IMR-90 (cell line): ENCODE measurements at regions not wholly inside any gene's neighbourhood (a gene's known extent, or its start where the extent isn't known, plus 50 kb on each side); places are given as distances from the start of the nearest gene placed in this dataset.

Experiments
- ATAC-seq: fragments of 200-7000 bp; cut with Tn5 transposase; 2 replicates; pipeline ENCODE4 v1.9.1; 2020; ENCODE audit warnings: low read depth, mild to moderate bottlenecking, moderate library complexity
- BruUV-seq: library from RNA; stranded (reverse); fragments of 400-500 nt; replicated peaks from 2 replicates; lab custom pipeline; 2021; lab: Mats Ljungman, UMichigan
- CTCF ChIA-PET: fragments of 300-600 bp; formaldehyde crosslinking; extraction: SDS; loops from one replicate; lab custom pipeline; 2021; ENCODE audit warnings: antibody characterized with exemption; lab: Yijun Ruan, JAX
- POLR2A ChIA-PET: fragments of 300-600 bp; sonication (Branson Sonifier 250); formaldehyde crosslinking; loops from one replicate; lab custom pipeline; 2022; ENCODE audit warnings: antibody characterized with exemption; ENCODE audit not compliant: unreplicated experiment; lab: Charles Lee
- DNase-seq: peaks from one replicate; pipeline ENCODE4 v3.0.0; 2013
- H2AFZ ChIP-seq: replicated peaks from 2 replicates; pipeline ENCODE3; 2013; ENCODE audit warnings: low read length, mild to moderate bottlenecking; ENCODE audit not compliant: poor library complexity
- H2AK5ac ChIP-seq: 2 replicates; pipeline ENCODE4 v1.6.1; 2013; ENCODE audit warnings: low read depth, low read length, inconsistent platforms
- H2AK9ac ChIP-seq: replicated peaks from 2 replicates; pipeline ENCODE3; 2013; ENCODE audit warnings: mild to moderate bottlenecking, low read depth, low read length, moderate library complexity; ENCODE audit not compliant: poor library complexity
- H2BK120ac ChIP-seq: 2 replicates; pipeline ENCODE4 v1.6.1; 2013; ENCODE audit warnings: low read depth, low read length, inconsistent platforms
- H2BK15ac ChIP-seq: 3 replicates; pipeline ENCODE4 v1.6.1; 2013; ENCODE audit warnings: low read depth, low read length, inconsistent platforms
- H2BK20ac ChIP-seq: 2 replicates; pipeline ENCODE4 v1.6.1; 2013; ENCODE audit warnings: low read depth, mild to moderate bottlenecking, inconsistent platforms, low read length, moderate library complexity
- H2BK5ac ChIP-seq: 2 replicates; pipeline ENCODE4 v1.6.1; 2013; ENCODE audit warnings: mild to moderate bottlenecking, low read depth, low read length, inconsistent platforms; ENCODE audit not compliant: poor library complexity, severe bottlenecking
- H3K14ac ChIP-seq: replicated peaks from 2 replicates; pipeline ENCODE4 v1.6.1; 2013; ENCODE audit warnings: low read depth, low read length, inconsistent platforms
- H3K18ac ChIP-seq: 2 replicates; pipeline ENCODE4 v1.6.1; 2013; ENCODE audit warnings: low read depth, low read length, control low read depth
- H3K23ac ChIP-seq: 2 replicates; pipeline ENCODE4 v1.6.1; 2013; ENCODE audit warnings: low read depth, low read length, inconsistent platforms
- H3K27ac ChIP-seq: 2 replicates; pipeline ENCODE4 v1.5.1; 2013; ENCODE audit warnings: mild to moderate bottlenecking, control low read depth, low read length; ENCODE audit not compliant: insufficient read depth
- H3K27me3 ChIP-seq: 2 replicates; pipeline ENCODE4 v1.6.1; 2013; ENCODE audit warnings: low read length; ENCODE audit not compliant: control insufficient read depth, insufficient read depth
- H3K36me3 ChIP-seq: 2 replicates; pipeline ENCODE4 v1.6.1; 2013; ENCODE audit warnings: low read length, mixed read lengths; ENCODE audit not compliant: control insufficient read depth, insufficient read depth
- H3K4ac ChIP-seq: 2 replicates; pipeline ENCODE4 v1.6.1; 2013; ENCODE audit warnings: low read depth, low read length, inconsistent platforms
- H3K4me1 ChIP-seq: 2 replicates; pipeline ENCODE4 v1.6.1; 2013; ENCODE audit warnings: low read length, mixed read lengths; ENCODE audit not compliant: control insufficient read depth, insufficient read depth
- H3K4me2 ChIP-seq: 2 replicates; pipeline ENCODE4 v1.6.1; 2013; ENCODE audit warnings: low read depth, mild to moderate bottlenecking, control low read depth, low read length, moderate library complexity
- H3K4me3 ChIP-seq: 2 replicates; pipeline ENCODE4 v1.5.1; 2013; ENCODE audit warnings: low read depth, mild to moderate bottlenecking, control low read depth, low read length, moderate library complexity; ENCODE audit not compliant: insufficient read depth
- H3K56ac ChIP-seq: 2 replicates; pipeline ENCODE4 v1.6.1; 2013; ENCODE audit warnings: low read length, inconsistent platforms; ENCODE audit not compliant: insufficient read depth; ENCODE audit errors: extremely low read depth
- H3K79me1 ChIP-seq, 2 experiments: 2 replicates each; pipeline ENCODE4 v1.6.1; 2013; ENCODE audit warnings: low read length in 2 of 2, inconsistent platforms in 1 of 2, low read depth in 1 of 2
- H3K9ac ChIP-seq: 2 replicates; pipeline ENCODE4 v1.6.1; 2013; ENCODE audit warnings: low read depth, low read length, control low read depth
- H3K9me1 ChIP-seq: 2 replicates; pipeline ENCODE4 v1.6.1; 2013; ENCODE audit warnings: low read length, inconsistent platforms; ENCODE audit not compliant: insufficient read depth
- H3K9me3 ChIP-seq: 2 replicates; pipeline ENCODE4 v1.6.1; 2013; ENCODE audit warnings: low read length; ENCODE audit not compliant: control insufficient read depth, insufficient read depth
- H4K20me1 ChIP-seq: 2 replicates; pipeline ENCODE4 v1.6.1; 2013; ENCODE audit warnings: low read length, inconsistent platforms; ENCODE audit not compliant: insufficient read depth
- H4K5ac ChIP-seq: 2 replicates; pipeline ENCODE4 v1.6.1; 2013; ENCODE audit warnings: mild to moderate bottlenecking, low read depth, low read length, control low read depth
- H4K8ac ChIP-seq, 2 experiments: 2 replicates each; pipeline ENCODE4 v1.6.1; 2013; ENCODE audit warnings: low read depth in 2 of 2, low read length in 2 of 2, control low read depth in 1 of 2, inconsistent platforms in 1 of 2
- H4K91ac ChIP-seq: 2 replicates; pipeline ENCODE4 v1.6.1; 2013; ENCODE audit warnings: low read depth, low read length, inconsistent platforms; ENCODE audit not compliant: insufficient read depth
- BHLHE40 ChIP-seq: fragments of 150-350 bp; IDR thresholded peaks from 2 replicates; pipeline ENCODE4 v1.6.1; 2016; ENCODE audit warnings: mild to moderate bottlenecking, low read depth, low read length
- CEBPB ChIP-seq: IDR thresholded peaks from 2 replicates; pipeline ENCODE4 v1.6.1; 2012; ENCODE audit warnings: low read depth, low read length, improper control_type of control experiment
- MAFK ChIP-seq: IDR thresholded peaks from 2 replicates; pipeline ENCODE4 v1.6.1; 2012; ENCODE audit warnings: low read depth, low read length, improper control_type of control experiment
- MAZ ChIP-seq: IDR thresholded peaks from 2 replicates; pipeline ENCODE4 v1.6.1; 2012; ENCODE audit warnings: low read depth, mild to moderate bottlenecking, low read length, improper control_type of control experiment, moderate library complexity, borderline replicate concordance
- MXI1 ChIP-seq: IDR thresholded peaks from 2 replicates; pipeline ENCODE4 v1.6.1; 2012; ENCODE audit warnings: low read depth, mild to moderate bottlenecking, low read length, moderate library complexity, borderline replicate concordance
- NFE2L2 ChIP-seq: fragments of 150-350 bp; IDR thresholded peaks from 2 replicates; pipeline ENCODE4 v1.6.1; 2016; ENCODE audit warnings: low read depth, mild to moderate bottlenecking, low read length
- RAD21 ChIP-seq: IDR thresholded peaks from 2 replicates; pipeline ENCODE4 v1.6.1; 2012; ENCODE audit warnings: low read length, improper control_type of control experiment
- RCOR1 ChIP-seq: IDR thresholded peaks from 2 replicates; pipeline ENCODE4 v1.6.1; 2012; ENCODE audit warnings: mild to moderate bottlenecking, low read length, improper control_type of control experiment; ENCODE audit not compliant: insufficient replicate concordance
- RFX5 ChIP-seq: IDR thresholded peaks from 2 replicates; pipeline ENCODE4 v1.8.0; 2012; ENCODE audit warnings: low read depth, mild to moderate bottlenecking, low read length, moderate library complexity
- SMC3 ChIP-seq: fragments of 150-350 bp; IDR thresholded peaks from 2 replicates; pipeline ENCODE4 v1.6.1; 2016; ENCODE audit warnings: low read depth, mild to moderate bottlenecking, antibody characterized with exemption, low read length, moderate library complexity
- USF2 ChIP-seq: fragments of 150-350 bp; IDR thresholded peaks from 2 replicates; pipeline ENCODE4 v1.6.1; 2017; ENCODE audit warnings: mild to moderate bottlenecking, antibody characterized with exemption, low read length, low read depth
- WGBS, 2 experiments: methylation state at CpG; one replicate each; pipeline versions ENCODE4 v1.1.5 to v1.1.7; 2013; ENCODE audit warnings: missing lambda C conversion rate in 2 of 2; ENCODE audit not compliant: insufficient read length in 1 of 2; ENCODE audit errors: extremely low coverage in 2 of 2; 5-methylcytosine and 5-hydroxymethylcytosine counted together
- dilution Hi-C: fragments of 300-500 bp; cut with HindIII; formaldehyde crosslinking; loops from one replicate; pipeline ENCODE4 v1.14.3; 2018; ENCODE audit warnings: low sequenced_read_pairs; ENCODE audit not compliant: unreplicated experiment
- in situ Hi-C: fragments of 300-500 bp; cut with MboI; formaldehyde crosslinking; loops from 3 replicates; pipeline ENCODE4 v1.14.3; 2019; ENCODE audit warnings: low sequenced_read_pairs, inconsistent platforms, mixed read lengths
- intact Hi-C: fragments of 100-400 bp; cut with micrococcal nuclease; formaldehyde crosslinking; loops from 2 replicates; pipeline ENCODE4 v1.10.0; 2022
- TF ChIP-seq, protein P1 (sequence below): fragments of 150-350 bp; IDR thresholded peaks from 2 replicates; pipeline ENCODE4 v1.6.1; 2016; ENCODE audit warnings: low read depth, mild to moderate bottlenecking, low read length, moderate library complexity, borderline replicate concordance
- TF ChIP-seq, protein P2 (sequence below): conservative IDR thresholded peaks from 2 replicates; pipeline ENCODE4 v1.5.1; 2012; ENCODE audit warnings: mild to moderate bottlenecking, low read depth, low read length, improper control_type of control experiment

DNA sequence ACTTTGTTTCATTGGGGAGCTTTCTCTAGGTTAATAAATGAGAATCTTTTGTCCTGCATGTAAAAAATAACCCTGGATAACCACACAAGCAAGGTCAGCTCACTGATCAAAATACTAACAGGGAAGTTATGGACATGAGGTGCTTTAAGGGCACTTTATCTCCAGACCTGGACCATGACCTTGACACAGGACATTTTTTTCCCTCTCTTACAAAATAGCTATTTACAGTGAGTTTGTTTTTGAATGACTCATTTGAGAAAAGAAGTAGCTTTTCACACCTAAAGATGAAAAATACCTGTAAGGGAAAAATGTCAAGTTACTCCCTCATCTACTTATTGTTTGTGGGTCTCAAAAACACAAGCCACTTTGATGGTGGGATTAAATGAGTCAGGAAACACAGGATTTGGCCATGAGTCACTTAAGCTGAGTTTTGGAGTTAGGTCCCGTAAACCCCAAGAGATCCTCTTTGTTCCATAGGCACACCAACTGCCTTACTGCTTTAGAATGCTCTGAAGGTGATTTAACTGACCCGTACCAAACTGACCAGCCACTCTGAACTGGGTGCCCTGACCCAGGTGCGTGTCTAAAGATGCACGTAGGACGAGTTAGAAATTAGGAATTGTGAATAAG lies 479.3 kb upstream of the NXPH2 start:
- Histone ChIP-seq H3K79me1 (no peaks in the 10 kb centered on the region), H2BK5ac (no peak overlapping the region), H3K56ac (no peak overlapping the region), H3K18ac (no peak overlapping the region), H3K14ac (no peak overlapping the region), H3K36me3 (no peaks in the 10 kb centered on the region), H4K20me1 (no peaks in the 10 kb centered on the region), H3K9ac (no peak overlapping the region), H3K9me3 (peaks cover 7% of the 10 kb centered on the region), H2BK120ac (no peak overlapping the region), H4K8ac (no peak overlapping the region), H3K4me1 (no peaks in the 10 kb centered on the region), H3K9me1 (no peaks in the 10 kb centered on the region), H3K23ac (no peak overlapping the region), H2AFZ (no peak overlapping the region), H3K4me3 (no peak overlapping the region), H3K27ac (no peak overlapping the region), H3K4ac (no peak overlapping the region), H2AK5ac (no peak overlapping the region), H4K91ac (no peak overlapping the region), H2AK9ac (no peak overlapping the region), H2BK15ac (no peak overlapping the region), H4K5ac (no peak overlapping the region), H2BK20ac (no peak overlapping the region), H3K4me2 (no peak overlapping the region), H3K27me3 (no peaks in the 10 kb centered on the region)
- dilution Hi-C loops (no loop called here), intact Hi-C loops (no loop called here), in situ Hi-C loops (no loop called here)
- DNase-seq, result no peak
- no peak for ATAC-seq
- no TSS peak for BruUV-seq
- 51% methylated on average over 3 of the region's 5 CpGs; no CpG with 5 or more reads in 1 of the 2 experiments for WGBS, 2 experiments
- POLR2A ChIA-PET, result no interaction called here
- no peak for TF ChIP-seq MAFK
- TF ChIP-seq BHLHE40, result no peak
- TF ChIP-seq RCOR1, result no peak
- TF ChIP-seq USF2, result no peak
- no peak for TF ChIP-seq CEBPB
- no peak for TF ChIP-seq MAZ
- TF ChIP-seq, protein P1, sequence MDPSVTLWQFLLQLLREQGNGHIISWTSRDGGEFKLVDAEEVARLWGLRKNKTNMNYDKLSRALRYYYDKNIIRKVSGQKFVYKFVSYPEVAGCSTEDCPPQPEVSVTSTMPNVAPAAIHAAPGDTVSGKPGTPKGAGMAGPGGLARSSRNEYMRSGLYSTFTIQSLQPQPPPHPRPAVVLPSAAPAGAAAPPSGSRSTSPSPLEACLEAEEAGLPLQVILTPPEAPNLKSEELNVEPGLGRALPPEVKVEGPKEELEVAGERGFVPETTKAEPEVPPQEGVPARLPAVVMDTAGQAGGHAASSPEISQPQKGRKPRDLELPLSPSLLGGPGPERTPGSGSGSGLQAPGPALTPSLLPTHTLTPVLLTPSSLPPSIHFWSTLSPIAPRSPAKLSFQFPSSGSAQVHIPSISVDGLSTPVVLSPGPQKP, result no peak
- no peak for TF ChIP-seq MXI1
- TF ChIP-seq RFX5, result no peak
- TF ChIP-seq, protein P2, sequence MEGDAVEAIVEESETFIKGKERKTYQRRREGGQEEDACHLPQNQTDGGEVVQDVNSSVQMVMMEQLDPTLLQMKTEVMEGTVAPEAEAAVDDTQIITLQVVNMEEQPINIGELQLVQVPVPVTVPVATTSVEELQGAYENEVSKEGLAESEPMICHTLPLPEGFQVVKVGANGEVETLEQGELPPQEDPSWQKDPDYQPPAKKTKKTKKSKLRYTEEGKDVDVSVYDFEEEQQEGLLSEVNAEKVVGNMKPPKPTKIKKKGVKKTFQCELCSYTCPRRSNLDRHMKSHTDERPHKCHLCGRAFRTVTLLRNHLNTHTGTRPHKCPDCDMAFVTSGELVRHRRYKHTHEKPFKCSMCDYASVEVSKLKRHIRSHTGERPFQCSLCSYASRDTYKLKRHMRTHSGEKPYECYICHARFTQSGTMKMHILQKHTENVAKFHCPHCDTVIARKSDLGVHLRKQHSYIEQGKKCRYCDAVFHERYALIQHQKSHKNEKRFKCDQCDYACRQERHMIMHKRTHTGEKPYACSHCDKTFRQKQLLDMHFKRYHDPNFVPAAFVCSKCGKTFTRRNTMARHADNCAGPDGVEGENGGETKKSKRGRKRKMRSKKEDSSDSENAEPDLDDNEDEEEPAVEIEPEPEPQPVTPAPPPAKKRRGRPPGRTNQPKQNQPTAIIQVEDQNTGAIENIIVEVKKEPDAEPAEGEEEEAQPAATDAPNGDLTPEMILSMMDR, result no peak
- no peak for TF ChIP-seq RAD21
- no peak for TF ChIP-seq NFE2L2
- TF ChIP-seq SMC3, result no peak
- CTCF ChIA-PET, result no interaction called here
